Common myeloid progenitor, CD34-positive (primary cell): ENCODE measurements at regions not wholly inside any gene's neighbourhood (a gene's known extent, or its start where the extent isn't known, plus 50 kb on each side); places are given as distances from the start of the nearest gene placed in this dataset.

Experiments
- CTCF ChIA-PET: fragments of 350-600 bp; sonication (Branson Sonifier 250); formaldehyde crosslinking; loops from one replicate; lab custom pipeline; 2021; ENCODE audit warnings: antibody characterized with exemption; lab: Charles Lee
- POLR2A ChIA-PET: fragments of 350-600 bp; sonication (Branson Sonifier 250); formaldehyde crosslinking; loops from one replicate; lab custom pipeline; 2021; ENCODE audit warnings: antibody characterized with exemption; lab: Charles Lee
- DNase-seq, 3 donors: peaks; one replicate each; pipeline versions ENCODE4 v3.0.0 to v3.0.0-alpha.2; 2013
- H3K27ac ChIP-seq, 2 experiments: 1 replicate in 1 of 2; 2 replicates in 1 of 2; pipeline ENCODE4 v1.7.0; 2013; ENCODE audit warnings: inconsistent platforms in 2 of 2, low read length in 2 of 2, mild to moderate bottlenecking in 2 of 2, low read depth in 1 of 2, moderate library complexity in 1 of 2; ENCODE audit not compliant: severe bottlenecking in 2 of 2, insufficient read depth in 1 of 2, poor library complexity in 1 of 2
- H3K27me3 ChIP-seq, 5 experiments: replicated peaks in 2 of 5; 1 replicate in 3 of 5; 2 replicates in 2 of 5; pipeline versions ENCODE4 v1.6.1 to v1.7.0; 2013; ENCODE audit warnings: low read length in 4 of 5, mild to moderate bottlenecking in 2 of 5, moderate library complexity in 2 of 5, inconsistent platforms in 1 of 5; ENCODE audit not compliant: insufficient read depth in 5 of 5, control insufficient read depth in 4 of 5
- H3K36me3 ChIP-seq, 4 experiments: 1 replicate in 2 of 4; 2 replicates in 2 of 4; pipeline versions ENCODE4 v1.6.1 to v1.7.0; 2013; ENCODE audit warnings: low read length in 3 of 4, control low read depth in 1 of 4, mild to moderate bottlenecking in 1 of 4; ENCODE audit not compliant: control insufficient read depth in 4 of 4, insufficient read depth in 4 of 4
- H3K4me1 ChIP-seq, 4 experiments: 1 replicate in 3 of 4; 2 replicates in 1 of 4; pipeline versions ENCODE4 v1.6.1 to v1.7.1; 2013; ENCODE audit warnings: low read length in 3 of 4, mild to moderate bottlenecking in 3 of 4, control low read depth in 1 of 4, inconsistent platforms in 1 of 4, moderate library complexity in 1 of 4; ENCODE audit not compliant: control insufficient read depth in 4 of 4, insufficient read depth in 4 of 4; ENCODE audit errors: control extremely low read depth in 1 of 4
- H3K4me3 ChIP-seq, 7 experiments: 1 replicate in 4 of 7; 2 replicates in 3 of 7; pipeline versions ENCODE4 v1.5.1 to v1.7.0; 2013; ENCODE audit warnings: mild to moderate bottlenecking in 7 of 7, low read length in 6 of 7, moderate library complexity in 6 of 7, inconsistent platforms in 2 of 7, low read depth in 2 of 7, control low read depth in 1 of 7; ENCODE audit not compliant: insufficient read depth in 4 of 7, control insufficient read depth in 1 of 7; ENCODE audit errors: extremely low read depth in 1 of 7
- H3K9me3 ChIP-seq, 5 experiments: 1 replicate in 4 of 5; 2 replicates in 1 of 5; pipeline versions ENCODE4 v1.6.1 to v1.7.1; 2013; ENCODE audit warnings: low read length in 4 of 5, mild to moderate bottlenecking in 2 of 5, inconsistent platforms in 1 of 5, low read depth in 1 of 5, moderate library complexity in 1 of 5; ENCODE audit not compliant: control insufficient read depth in 4 of 5, insufficient read depth in 2 of 5; ENCODE audit errors: control extremely low read depth in 1 of 5
- WGBS: methylation state at CpG from one replicate; pipeline ENCODE4 v1.1.5; 2013; ENCODE audit not compliant: insufficient coverage; 5-methylcytosine and 5-hydroxymethylcytosine counted together

DNA sequence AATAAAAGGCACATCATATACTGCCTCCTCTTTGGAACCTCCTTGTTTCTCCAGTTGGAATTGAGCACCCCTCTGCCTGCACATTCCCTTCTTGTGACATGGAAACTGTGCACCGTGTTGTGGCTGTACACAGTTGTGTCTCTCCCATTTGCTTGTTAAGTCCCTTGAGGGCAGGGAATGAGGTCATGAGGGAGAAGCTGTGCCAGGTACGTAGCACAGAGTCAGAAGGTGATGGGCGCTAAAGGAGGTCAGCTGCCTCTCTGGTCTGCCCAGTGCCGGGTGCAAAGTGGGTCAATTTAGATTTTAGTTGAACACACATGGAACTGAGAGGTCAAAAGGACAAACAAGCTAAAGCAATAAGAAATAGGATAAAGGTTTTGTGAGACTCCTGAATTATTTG, 124.4 kb downstream of the FAM43A start:
- Histone ChIP-seq H3K4me1 (peaks cover 0 to 15% (median 6%) of the 10 kb centered on the region in 4 experiments), H3K9me3 (no peaks in the 10 kb centered on the region), H3K27me3 (no peaks in the 10 kb centered on the region), H3K27ac (no peak overlapping the region), H3K4me3 (no peak overlapping the region), H3K36me3 (no peaks in the 10 kb centered on the region)
- 100% methylated on average over 4 of the region's 4 CpGs for WGBS
- ChIA-PET CTCF (no interaction called here), POLR2A (no interaction called here)
- DNase-seq: no peak

DNA sequence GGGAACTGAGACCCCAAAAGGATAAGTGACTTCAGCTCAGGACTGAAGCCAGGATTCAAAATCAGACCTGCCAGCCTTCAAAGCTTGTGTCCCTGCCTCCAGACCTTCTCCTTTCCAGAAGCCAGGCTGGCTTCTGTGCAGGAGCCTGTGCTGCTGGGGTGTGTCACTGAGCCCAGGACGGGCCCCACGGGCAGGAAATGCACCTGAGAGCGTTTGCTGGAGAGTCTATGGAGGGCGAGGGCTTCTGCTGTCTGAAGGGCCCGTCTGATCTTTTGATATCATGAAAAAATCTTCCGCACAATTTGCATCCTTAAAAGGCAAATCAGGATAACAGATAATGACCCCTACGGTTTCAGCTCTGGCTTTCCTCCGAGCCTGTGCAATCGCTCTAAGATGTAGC, 125.4 kb downstream of the FAM43A start:
- Histone ChIP-seq H3K27me3 (no peaks in the 10 kb centered on the region), H3K4me1 (peaks cover 0 to 15% (median 6%) of the 10 kb centered on the region in 4 experiments), H3K27ac (no peak overlapping the region), H3K4me3 (no peak overlapping the region), H3K9me3 (no peaks in the 10 kb centered on the region), H3K36me3 (no peaks in the 10 kb centered on the region)
- CTCF ChIA-PET: no interaction called here
- POLR2A ChIA-PET: no interaction called here
- WGBS: 77% methylated on average over 9 of the region's 9 CpGs
- DNase-seq: no peak

DNA sequence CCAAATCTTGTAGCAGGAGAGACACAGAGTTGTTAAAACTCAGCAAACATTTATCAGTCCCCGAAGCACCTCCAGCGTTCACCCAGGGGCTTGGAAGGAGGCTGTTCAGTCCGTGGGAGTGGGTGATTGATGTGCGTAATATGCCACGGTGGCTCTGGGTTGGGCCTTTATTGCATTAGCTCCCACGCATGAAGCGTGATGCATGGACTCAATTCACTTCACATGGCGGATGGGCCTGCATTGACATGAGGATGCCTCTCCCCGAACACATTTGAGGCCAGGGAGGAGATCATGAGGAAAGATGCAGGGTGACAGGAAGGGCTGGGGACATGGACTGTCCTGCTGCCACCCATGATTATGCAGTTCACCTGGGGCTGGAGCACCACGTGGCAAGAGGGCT, 126.5 kb downstream of the FAM43A start:
- ChIA-PET POLR2A (no interaction called here), CTCF (no interaction called here)
- Histone ChIP-seq H3K27ac (no peak overlapping the region), H3K27me3 (no peaks in the 10 kb centered on the region), H3K4me1 (peaks cover 0 to 15% (median 6%) of the 10 kb centered on the region in 4 experiments), H3K4me3 (no peak overlapping the region), H3K36me3 (no peaks in the 10 kb centered on the region), H3K9me3 (no peaks in the 10 kb centered on the region)
- no peak for DNase-seq
- 99% methylated on average over 10 of the region's 10 CpGs for WGBS

DNA sequence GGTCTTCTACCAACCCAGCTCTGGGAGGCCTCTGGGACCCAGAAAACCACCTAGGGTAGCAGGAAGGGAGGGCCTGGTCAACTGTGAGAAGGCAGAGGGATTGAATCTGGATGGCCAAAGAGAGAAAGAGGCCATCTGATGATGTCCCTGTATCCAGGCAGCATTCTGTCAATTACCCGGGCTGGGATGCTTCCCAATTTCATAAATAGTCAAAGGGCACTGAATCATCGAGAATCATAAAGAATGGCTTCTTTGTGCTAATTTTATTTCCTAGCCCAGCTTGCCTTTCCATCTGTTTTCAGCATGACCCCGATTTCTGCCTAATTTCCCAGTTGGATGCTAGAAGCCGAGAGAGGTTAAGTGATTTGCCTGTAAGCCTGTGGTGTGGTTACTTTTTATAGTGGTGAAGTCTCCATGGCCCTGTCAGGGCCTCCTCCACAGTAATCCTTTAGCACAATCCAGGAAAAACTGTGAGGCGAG, 129.2 kb downstream of the FAM43A start:
- no peak for DNase-seq
- no peak overlapping the region for H3K4me3 ChIP-seq
- no peaks in the 10 kb centered on the region for H3K9me3 ChIP-seq
- peaks cover 0 to 15% (median 6%) of the 10 kb centered on the region in 4 experiments for H3K4me1 ChIP-seq
- peaks cover 0 to 3% (median 0%) of the 10 kb centered on the region in 5 experiments for H3K27me3 ChIP-seq
- H3K27ac ChIP-seq: no peak overlapping the region
- 100% methylated on average over 2 of the region's 5 CpGs for WGBS
- no peaks in the 10 kb centered on the region for H3K36me3 ChIP-seq
- ChIA-PET CTCF (interaction anchor here (1.1 to 1.6 kb wide), 2 partner anchors 10 to 139 kb away, joined by 3 read pairs; no protein-coding TSS in a partner anchor), POLR2A (no interaction called here)

DNA sequence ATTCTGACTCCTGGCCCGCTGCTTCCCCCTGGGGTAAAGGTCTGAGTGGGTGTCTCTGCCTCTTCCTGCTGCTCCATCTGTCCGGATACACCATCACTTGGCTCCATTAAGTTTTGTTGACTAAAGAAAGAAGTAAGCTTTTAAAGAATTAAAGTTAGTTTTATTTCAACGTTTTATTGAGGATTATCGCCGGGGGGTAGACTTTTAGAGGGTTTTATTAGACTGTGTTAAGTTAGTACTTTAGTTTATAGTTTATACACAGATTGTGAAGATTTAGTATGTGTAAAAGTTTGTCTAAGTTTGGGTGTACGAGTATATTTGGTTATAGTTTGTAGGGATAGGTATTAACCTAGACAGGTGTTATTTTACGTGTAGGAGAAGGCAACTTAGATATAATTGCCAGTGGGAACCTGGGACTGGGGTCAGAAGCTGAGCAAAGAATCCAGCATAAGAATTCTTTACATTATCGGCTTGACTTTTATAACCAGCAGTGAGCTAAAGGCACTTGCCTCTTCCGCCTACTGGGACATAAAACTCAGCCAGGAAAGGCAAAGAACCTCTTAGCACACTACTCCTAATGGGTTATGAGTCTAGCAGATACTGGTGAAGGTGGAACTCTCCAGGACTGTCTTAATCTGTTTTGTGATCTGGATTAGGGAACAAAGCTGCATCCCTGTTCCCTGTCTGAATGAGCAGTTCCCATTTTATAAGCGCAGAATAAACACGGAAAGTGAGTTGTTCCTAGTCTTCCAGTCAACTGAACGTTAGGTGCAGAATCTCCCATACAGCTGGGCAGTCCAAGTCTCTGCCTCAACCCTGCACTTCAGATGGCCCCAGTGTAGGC, 131.3 kb downstream of the FAM43A start:
- no peak for DNase-seq
- POLR2A ChIA-PET: no interaction called here
- Histone ChIP-seq H3K27me3 (peaks cover 0 to 3% (median 0%) of the 10 kb centered on the region in 5 experiments), H3K4me1 (no peaks in the 10 kb centered on the region), H3K27ac (no peak overlapping the region), H3K36me3 (no peaks in the 10 kb centered on the region), H3K4me3 (no peak overlapping the region), H3K9me3 (no peaks in the 10 kb centered on the region)
- CTCF ChIA-PET: interaction anchor here (0.7 to 1.4 kb wide), 2 partner anchors 10 to 145 kb away, joined by 3 read pairs; partner anchors contain the start of gene LSG1
- WGBS: 100% methylated on average over 10 of the region's 12 CpGs

DNA sequence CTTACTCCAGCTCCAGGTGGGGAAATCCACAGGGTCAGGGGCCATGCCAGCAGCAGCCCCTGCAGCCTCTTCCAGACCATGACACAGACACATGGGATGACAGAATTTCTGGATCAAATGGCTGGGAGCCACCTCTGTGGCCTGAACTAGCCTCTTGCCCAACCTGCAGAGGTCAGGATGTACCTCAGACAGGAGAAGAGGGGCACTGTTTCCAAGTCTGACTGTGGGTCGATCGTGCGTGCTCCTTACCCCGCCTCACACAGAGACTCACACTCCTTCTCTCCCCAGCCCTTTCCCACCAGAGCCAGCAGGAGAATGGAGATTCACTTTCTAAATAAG, 131.9 kb downstream of the FAM43A start:
- DNase-seq: no peak
- H3K27ac ChIP-seq: no peak overlapping the region
- no peaks in the 10 kb centered on the region for H3K36me3 ChIP-seq
- H3K4me3 ChIP-seq: no peak overlapping the region
- no CpG with 5 or more reads among the region's 4 CpGs for WGBS
- H3K27me3 ChIP-seq: peaks cover 0 to 3% (median 0%) of the 10 kb centered on the region in 5 experiments
- ChIA-PET POLR2A (no interaction called here), CTCF (no interaction called here)
- no peaks in the 10 kb centered on the region for H3K4me1 ChIP-seq
- H3K9me3 ChIP-seq: no peaks in the 10 kb centered on the region

DNA sequence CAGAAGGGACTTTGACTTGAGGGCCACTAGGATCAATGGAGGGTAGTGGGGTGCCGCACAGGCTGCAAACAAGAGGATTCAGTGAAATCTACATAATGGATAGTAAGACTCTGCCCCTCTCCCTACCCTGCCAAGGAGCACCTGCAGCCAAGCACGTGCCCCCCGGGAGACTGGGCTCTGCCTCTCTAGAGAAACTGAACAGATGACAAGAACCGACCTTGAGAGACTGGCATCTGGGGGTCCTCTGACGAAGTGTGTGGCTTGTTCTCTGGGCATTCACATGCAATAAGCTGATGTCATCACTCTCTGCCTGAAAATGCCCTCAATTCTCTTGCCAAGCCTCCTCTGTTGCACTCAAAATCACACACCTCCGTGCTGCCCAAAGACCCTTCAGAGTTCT, 132.3 kb downstream of the FAM43A start:
- no peaks in the 10 kb centered on the region for H3K36me3 ChIP-seq
- peaks cover 0 to 3% (median 0%) of the 10 kb centered on the region in 5 experiments for H3K27me3 ChIP-seq
- no peaks in the 10 kb centered on the region for H3K9me3 ChIP-seq
- H3K27ac ChIP-seq: no peak overlapping the region
- ChIA-PET POLR2A (no interaction called here), CTCF (no interaction called here)
- 100% methylated on average over 3 of the region's 6 CpGs for WGBS
- no peak for DNase-seq
- H3K4me1 ChIP-seq: no peaks in the 10 kb centered on the region
- H3K4me3 ChIP-seq: no peak overlapping the region
